ENCODE measurements at regions not wholly inside any gene's neighbourhood (a gene's known extent, or its start where the extent isn't known, plus 50 kb on each side); places are given as distances from the start of the nearest gene placed in this dataset.

DNA sequence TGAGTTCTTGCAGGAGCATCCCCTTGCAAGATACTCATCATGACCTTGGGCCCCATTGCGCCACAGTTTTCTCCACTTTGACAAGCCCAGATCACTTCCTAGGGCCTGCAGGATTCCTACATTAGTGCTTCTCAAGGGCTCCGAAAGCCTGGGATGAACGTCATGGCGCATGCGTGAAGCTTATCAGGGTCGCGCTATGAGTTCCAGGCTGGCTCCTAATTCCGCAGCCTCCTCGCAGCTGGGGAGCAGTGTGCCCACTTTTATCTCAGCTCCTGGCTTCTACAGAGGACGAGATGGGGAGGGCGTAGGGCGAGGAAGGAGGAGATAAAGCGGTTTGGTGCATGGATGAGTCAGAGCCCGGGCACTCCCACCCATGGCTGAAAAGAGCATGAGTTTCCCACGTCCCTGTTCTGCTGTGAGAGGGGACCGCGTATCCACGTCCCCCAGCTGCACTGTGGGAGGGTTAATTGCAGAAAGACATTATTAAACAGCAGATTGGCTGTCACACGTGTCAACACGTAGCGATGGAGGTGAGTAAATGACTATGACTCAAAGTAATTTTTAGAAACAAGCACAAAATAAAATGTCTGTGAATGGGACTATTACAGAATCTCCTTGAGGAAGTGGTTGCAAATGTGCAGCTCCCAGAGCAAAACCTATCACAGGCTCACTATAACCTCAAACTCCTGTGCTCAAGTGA, 72.9 kb upstream of the DSP start:
- Histone ChIP-seq H3K27ac (peak overlapping the region; percentile 45), H3K27me3 (replicated peaks) (no peaks in the 10 kb centered on the region), H3K4me3 (ENCODE audit: low read depth, low read length) (peak overlapping the region; percentile 24), H3K36me3 (replicated peaks) (no peaks in the 10 kb centered on the region)
- in situ Hi-C loops (cut with HindIII; ENCODE audit: low pct_ligation_motif_present, low sequenced_read_pairs), result no loop called here
- DNase-seq, result peak; percentile 81
- TF ChIP-seq, protein P1, sequence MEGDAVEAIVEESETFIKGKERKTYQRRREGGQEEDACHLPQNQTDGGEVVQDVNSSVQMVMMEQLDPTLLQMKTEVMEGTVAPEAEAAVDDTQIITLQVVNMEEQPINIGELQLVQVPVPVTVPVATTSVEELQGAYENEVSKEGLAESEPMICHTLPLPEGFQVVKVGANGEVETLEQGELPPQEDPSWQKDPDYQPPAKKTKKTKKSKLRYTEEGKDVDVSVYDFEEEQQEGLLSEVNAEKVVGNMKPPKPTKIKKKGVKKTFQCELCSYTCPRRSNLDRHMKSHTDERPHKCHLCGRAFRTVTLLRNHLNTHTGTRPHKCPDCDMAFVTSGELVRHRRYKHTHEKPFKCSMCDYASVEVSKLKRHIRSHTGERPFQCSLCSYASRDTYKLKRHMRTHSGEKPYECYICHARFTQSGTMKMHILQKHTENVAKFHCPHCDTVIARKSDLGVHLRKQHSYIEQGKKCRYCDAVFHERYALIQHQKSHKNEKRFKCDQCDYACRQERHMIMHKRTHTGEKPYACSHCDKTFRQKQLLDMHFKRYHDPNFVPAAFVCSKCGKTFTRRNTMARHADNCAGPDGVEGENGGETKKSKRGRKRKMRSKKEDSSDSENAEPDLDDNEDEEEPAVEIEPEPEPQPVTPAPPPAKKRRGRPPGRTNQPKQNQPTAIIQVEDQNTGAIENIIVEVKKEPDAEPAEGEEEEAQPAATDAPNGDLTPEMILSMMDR (IDR thresholded peaks at IDR 0.05; ENCODE audit: low read depth, low read length, missing control alignments), result peak; percentile 5

DNA sequence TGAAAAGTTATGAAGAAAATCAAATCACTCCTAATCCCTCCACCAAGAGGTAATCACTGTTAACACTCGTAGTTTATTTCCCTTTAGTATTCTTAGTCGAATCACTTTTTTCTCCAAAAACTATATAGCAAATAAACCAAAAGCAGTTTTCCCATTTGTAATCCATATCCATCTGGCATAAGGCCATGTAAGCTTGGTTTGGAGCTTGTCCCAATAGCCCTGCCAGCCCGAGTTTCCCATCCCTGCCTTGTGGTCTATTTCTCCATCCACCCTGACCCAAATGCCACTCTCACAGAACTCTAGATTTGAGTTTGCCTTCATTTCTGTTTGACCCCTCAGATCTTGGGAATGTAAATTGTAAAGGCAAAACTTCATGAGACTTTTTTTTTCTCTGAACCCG, 71.8 kb upstream of the DSP start:
- H3K27ac ChIP-seq, result no peak overlapping the region

GRCh38 chr6:7471171-7471570, 70.3 kb upstream of the DSP start:
- in situ Hi-C loops (cut with HindIII; ENCODE audit: low pct_ligation_motif_present, low sequenced_read_pairs), result no loop called here
- Histone ChIP-seq H3K27ac (no peak overlapping the region), H3K27me3 (replicated peaks) (no peaks in the 10 kb centered on the region), H3K36me3 (replicated peaks) (no peaks in the 10 kb centered on the region), H3K4me3 (ENCODE audit: low read depth, low read length) (no peak overlapping the region)
- TF ChIP-seq, protein P1 (IDR thresholded peaks at IDR 0.05; ENCODE audit: low read depth, low read length, missing control alignments), result no peak
- DNase-seq, result no peak

More for the DNA sequence above, 71.8 kb upstream of the DSP start:
- TF ChIP-seq, protein P1 (IDR thresholded peaks at IDR 0.05; ENCODE audit: low read depth, low read length, missing control alignments), result no peak
- Histone ChIP-seq H3K4me3 (ENCODE audit: low read depth, low read length) (no peak overlapping the region), H3K27me3 (replicated peaks) (no peaks in the 10 kb centered on the region), H3K36me3 (replicated peaks) (no peaks in the 10 kb centered on the region)
- in situ Hi-C loops (cut with HindIII; ENCODE audit: low pct_ligation_motif_present, low sequenced_read_pairs), result no loop called here
- no peak for DNase-seq

DNA sequence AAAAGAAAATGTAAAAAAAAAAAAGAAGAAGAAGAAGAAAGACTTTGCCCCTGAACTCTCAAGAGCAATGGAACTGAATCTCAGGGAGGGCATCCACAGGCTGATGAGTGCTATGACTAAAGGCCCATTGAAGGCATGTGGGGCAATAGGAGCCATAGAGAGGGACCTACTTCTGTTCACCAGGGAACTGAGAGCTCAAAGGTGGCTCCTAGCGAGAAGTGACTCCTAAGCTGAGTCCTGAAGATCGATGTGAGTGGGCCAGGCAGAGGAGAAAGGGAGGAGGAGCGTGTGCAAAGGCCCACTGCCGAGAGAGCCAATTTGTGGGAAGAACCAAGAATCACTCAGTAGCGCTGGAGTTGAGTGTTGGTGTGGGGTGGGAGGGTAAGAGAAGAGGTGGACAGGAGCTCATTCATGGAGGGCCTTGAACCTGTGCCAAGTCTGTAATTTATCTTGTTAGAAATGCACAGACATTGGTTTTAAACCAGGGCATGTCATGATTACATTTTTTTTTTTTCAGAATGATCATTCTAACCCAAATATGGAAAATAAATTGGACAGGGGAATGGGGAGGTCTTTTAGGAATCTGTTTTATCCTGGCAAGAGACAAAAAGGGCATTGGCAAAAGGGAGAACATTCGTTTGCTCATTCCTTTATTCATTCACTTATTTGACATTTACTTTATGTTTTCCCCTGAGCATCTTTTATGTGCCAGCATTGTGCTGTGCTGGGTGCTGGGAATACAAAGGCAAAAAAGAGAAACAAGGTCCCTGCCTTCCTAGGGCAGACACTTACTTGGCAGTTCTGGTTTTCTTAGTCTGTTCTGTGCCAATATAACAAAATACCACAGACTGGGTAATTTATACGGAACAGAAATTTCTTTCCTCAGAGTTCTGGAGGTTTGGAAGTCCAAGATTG, 67.4 kb upstream of the DSP start:
- in situ Hi-C loops (cut with HindIII; ENCODE audit: low pct_ligation_motif_present, low sequenced_read_pairs), result no loop called here
- TF ChIP-seq, protein P1 (IDR thresholded peaks at IDR 0.05; ENCODE audit: low read depth, low read length, missing control alignments), result no peak
- H3K27ac ChIP-seq, result no peak overlapping the region
- no peak for DNase-seq
- no peaks in the 10 kb centered on the region for H3K36me3 ChIP-seq (replicated peaks)
- no peak overlapping the region for H3K4me3 ChIP-seq (ENCODE audit: low read depth, low read length)
- H3K27me3 ChIP-seq (replicated peaks), result no peaks in the 10 kb centered on the region

DNA sequence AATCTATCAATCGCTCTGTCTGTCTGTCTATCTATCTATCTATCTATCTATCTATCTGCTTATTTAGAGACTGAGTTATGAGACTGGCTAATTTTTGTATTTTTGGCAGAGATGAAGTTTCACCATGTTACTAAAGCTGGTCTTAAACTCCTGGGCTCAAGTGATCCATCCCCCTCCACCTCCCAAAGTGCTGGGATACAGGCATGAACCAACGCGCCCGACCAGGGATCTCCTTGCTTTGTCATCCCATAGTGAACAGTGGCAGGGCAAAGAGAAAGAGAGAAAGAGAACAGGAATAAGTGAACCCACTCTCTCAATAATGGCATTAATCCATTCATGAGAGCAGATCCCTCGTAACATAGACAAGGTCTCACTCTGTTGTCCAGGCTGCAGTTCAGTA, 66.4 kb upstream of the DSP start:
- TF ChIP-seq, protein P1 (IDR thresholded peaks at IDR 0.05; ENCODE audit: low read depth, low read length, missing control alignments), result no peak
- H3K4me3 ChIP-seq (ENCODE audit: low read depth, low read length), result no peak overlapping the region
- H3K36me3 ChIP-seq (replicated peaks), result no peaks in the 10 kb centered on the region
- in situ Hi-C loops (cut with HindIII; ENCODE audit: low pct_ligation_motif_present, low sequenced_read_pairs), result no loop called here
- no peak for DNase-seq
- H3K27ac ChIP-seq, result no peak overlapping the region
- H3K27me3 ChIP-seq (replicated peaks), result no peaks in the 10 kb centered on the region
